HG02885 (cell line): ENCODE measurements at regions not wholly inside any gene's neighbourhood (a gene's known extent, or its start where the extent isn't known, plus 50 kb on each side); places are given as distances from the start of the nearest gene placed in this dataset.
"Not testable (repeated sequence)": the region's sequence is repeated elsewhere in the genome, so short reads cannot be mapped to it uniquely, and the experiment has no call there.

Experiments used
- ATAC-seq: cut with Tn5 transposase; IDR thresholded peaks from one replicate; pipeline ENCODE4 v1.9.1; 2021; ENCODE audit warnings: mild to moderate bottlenecking; ENCODE audit not compliant: unreplicated experiment, poor library complexity

DNA sequence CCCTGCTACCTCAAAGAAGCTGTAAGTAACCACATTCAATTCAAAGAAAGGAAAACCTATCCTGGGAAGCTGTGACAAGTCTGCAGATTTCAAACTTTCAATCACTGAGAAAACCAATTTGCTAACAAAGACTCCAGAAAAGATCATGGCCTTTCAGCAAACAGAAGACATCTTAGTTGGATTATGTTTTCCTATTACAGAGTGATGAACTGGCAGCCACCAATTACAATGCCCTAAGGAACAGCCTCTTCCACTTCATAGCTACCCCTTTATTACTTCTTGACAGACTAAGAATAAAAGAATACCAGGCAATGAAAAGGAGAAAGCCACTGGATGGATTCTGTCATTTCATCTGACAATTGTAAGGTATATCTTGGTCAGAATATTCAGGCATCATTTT, 128.2 kb upstream of the RASEF start:
- ATAC-seq = no peak

DNA sequence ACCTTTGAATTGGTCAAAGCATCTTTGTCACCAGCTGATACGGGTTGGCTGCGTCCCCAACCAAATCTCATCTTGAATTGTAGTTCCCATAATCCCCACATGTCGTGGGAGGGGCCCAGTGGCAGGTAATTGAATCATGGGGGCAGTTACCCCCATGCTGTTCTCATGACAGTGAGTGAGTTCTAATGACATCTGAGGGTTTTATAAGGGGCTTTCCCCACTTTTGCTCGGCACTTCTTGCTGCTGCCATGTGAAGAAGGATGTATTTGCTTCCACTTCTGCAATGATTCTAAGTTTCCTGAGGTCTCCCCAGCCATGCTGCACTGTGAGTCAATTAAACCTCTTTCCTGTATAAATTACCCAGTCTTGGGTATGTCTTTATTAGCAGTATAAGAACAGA, 126.1 kb upstream of the RASEF start:
- not testable (repeated sequence) for ATAC-seq

DNA sequence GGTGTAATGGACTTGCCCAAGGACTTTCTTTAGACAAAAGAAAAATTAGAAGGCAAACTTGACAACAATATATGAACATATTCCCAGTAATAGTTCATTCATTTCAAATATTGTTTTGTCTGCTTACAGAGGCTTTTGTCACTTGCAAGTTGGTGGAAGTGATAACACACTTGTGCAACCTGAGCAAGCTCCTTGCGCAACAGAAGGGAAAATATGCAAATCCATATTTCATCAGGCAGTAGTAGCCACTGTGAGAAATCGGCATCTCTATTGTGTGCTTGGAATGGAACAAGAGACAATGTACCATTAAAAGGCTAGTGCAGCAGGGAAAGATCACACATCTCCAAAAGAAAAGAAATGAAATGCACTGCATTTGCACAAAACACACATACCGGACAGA, 125.3 kb upstream of the RASEF start:
- no peak for ATAC-seq

DNA sequence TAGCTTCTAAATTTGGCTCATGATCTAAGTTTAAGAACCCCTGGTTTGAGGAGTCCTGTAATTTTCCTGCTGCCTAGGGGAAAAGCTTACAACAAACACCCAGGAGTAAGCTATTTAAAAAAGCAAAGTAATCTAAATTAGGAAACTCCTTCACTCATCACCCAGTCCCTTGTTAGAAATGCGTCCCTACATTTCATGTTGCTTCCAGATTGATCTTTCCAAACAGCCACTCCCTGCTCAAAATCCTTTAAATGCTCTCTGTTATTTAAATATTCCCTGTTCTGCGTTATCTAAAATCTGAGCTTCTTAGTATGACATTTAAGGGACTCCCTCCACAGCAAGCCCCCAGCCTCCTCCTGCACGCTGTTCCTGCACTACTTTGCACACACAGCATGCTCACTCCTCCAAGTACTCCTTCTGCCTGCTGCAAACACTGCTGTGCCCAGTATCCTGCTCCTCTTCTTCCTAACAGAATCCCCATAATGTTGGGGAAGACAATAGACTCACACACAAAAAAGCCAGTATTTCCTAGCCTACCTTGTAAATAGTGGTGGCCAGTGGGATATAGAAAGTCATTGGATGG, 123.3 kb upstream of the RASEF start:
- ATAC-seq = no peak

DNA sequence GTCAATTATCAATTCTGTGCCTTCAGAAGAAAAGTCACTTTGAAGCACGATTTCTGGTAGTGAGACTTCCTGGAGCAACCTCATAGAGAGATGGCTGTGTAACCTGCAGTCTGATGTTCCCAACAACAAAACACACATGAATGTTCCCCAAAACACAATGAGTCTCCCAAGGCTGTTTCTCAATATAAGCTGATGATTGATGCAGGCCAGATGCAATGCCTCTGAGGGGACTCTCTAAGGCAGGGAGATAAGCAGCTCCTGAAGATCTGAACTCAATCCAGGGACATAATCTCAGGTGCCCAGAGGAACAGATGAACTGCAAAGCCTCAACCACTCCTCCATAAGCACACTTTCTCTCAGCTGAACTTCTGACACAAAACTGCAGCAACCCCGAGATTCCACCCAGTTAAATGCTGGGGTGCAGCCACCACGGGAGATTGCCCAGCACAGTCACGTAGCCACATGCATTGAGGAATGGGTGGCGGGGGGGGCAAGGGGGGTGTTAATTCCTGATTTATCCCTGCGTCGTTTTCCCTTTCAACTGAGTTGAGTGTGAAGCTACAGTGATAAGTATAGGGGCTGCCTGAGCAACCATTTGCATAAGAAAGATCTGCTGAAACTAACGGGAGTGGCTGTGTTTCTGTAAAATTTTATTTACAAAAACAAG, 122.7 kb upstream of the RASEF start:
- ATAC-seq = no peak

DNA sequence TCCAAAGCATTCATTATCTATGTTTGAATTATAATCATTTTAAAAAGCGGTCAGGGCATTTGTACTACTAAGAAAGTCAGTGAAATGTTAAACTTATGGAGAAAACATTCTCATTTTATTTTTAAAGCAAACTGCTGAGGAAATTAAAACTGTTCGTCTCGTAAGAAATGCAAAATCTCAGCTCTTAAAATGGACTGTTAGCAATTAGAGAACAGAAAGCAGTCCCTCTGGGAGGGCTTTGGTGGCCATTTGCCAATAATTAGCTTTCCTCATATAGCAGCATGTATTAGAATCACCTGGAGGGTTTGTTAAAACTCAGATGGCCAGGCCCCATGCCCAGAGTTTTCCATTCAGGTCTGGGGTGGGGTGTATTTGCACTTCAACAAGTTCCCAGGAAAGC, 120.7 kb upstream of the RASEF start:
- no peak for ATAC-seq

DNA sequence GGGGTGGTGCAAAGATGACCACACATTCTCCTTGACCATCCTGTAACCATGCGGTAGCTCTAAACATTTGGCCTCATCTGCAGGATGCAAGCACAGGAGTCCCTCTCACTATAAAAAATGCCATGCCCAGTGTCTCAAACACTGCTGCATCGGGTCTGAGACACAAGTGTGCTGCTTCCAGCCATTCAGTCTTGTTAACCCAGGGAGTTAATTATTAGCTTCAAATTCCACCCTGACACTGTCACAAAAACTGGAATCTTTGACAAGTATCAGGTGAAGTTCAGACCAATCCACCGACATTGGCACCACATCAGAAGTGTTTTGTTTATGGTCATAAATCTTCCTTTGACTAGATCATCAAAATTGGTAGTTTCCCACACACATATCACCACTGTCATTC, 119.1 kb upstream of the RASEF start:
- ATAC-seq = no peak

DNA sequence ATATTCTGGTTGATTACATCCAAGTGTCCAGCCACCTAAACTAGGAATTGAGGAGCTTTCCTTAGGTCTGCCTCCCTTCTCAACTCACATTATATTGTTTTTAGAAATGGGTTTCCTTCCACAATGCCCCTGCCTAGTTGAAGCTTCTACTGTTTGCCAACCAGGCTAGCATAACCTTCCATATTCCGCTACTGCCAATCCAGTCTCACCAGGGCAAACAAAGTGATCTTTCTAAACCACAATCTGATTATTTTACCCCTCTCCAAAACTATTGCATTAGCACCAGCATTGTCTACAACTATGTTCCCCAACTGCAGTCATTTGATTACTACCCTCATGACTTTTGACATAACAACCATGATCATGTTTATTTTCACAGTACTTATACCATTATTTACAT, 115.8 kb upstream of the RASEF start:
- no peak for ATAC-seq

DNA sequence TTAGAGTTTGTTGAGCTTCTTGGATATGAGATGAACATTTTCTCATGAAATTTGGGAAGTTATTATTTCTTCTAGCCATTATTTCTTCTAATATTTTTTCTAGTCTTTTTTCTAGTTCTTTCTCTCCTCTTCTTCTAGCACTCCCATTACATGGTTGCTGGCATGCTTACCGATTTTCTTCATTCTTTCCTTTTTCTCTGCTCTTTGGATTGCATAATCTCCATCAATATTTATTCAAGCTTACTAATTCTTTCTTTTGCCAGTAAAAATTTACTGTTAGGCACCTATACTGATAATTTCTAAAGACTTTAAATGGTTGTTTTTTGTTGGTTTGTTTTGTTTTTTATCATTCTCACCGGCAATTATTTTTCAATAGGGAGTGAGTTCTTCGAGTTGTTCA, 114.8 kb upstream of the RASEF start:
- no peak for ATAC-seq

DNA sequence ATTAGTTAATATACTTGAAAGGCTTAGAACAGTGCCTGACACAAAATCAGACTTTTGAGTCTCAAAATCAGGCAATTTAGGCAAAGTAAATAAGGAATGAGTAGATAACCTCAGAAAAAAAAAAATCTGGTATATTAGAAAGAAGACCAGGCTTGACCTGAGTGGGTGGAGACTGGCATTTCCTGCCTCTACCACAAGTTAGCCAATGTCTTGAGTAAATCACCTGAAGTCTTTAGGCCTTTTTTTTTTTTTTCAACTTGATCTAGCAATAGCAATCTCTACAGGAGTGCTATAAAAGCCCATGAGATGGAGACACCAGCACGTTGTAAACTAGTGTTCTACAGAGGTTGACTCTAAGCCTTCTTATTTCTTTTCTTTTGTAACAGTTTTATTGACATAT, 104.2 kb upstream of the RASEF start:
- no peak for ATAC-seq

DNA sequence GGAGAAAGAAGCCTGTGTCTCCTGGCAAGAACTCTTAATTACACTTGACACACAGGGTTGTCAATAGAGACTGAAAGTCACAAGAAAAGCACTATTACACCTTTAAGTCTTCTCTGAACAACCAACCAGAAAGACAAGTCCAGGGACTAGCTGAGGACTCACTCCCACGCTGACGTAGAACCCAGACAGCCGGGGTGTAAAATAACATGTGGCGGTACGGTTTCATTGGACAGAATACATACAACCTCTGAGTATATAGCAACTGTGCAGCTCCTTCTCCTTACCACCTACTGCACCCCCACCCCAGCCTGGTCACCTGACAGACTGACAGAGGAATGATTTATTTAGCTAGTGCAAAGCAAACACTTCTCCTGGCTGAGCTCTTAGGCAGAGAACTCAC, 103.4 kb upstream of the RASEF start:
- no peak for ATAC-seq

DNA sequence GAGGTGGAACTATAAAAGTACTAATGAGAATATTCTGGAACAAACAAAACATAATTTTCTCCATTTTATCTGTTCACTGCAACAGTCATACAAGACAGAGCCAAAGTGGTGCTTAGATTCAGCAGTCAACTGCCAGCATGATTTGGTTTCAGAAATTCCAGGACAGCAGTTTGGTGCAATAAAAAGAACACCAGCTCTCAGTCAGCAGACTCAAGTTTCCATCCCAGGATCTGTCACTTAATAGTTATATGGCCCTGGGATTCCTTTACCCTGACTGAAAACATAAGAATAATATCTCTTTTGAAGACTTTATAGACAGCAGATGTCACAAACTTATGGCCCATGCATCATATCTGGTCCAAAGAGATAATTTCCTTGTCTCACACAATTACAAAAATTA, 92.8 kb upstream of the RASEF start:
- ATAC-seq = no peak

DNA sequence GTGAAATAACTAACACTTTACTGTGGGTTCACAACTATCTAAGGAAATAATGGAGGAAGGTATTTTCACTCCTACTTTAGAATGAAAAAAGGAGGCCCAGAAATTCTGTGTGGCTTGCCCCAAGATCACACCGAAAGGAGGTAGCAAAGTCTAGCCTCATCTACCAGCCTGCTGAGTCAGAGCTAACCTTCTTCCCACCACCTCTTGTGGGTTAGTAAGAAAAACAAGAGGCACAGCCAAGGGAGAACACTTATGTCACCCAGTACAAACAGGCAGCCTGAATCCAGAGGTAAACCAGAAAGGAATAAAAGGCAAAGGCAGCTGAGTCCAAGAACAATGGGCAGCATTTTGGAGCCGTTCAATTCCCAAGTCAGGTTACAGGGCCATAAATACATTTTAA, 91.9 kb upstream of the RASEF start:
- ATAC-seq = no peak

DNA sequence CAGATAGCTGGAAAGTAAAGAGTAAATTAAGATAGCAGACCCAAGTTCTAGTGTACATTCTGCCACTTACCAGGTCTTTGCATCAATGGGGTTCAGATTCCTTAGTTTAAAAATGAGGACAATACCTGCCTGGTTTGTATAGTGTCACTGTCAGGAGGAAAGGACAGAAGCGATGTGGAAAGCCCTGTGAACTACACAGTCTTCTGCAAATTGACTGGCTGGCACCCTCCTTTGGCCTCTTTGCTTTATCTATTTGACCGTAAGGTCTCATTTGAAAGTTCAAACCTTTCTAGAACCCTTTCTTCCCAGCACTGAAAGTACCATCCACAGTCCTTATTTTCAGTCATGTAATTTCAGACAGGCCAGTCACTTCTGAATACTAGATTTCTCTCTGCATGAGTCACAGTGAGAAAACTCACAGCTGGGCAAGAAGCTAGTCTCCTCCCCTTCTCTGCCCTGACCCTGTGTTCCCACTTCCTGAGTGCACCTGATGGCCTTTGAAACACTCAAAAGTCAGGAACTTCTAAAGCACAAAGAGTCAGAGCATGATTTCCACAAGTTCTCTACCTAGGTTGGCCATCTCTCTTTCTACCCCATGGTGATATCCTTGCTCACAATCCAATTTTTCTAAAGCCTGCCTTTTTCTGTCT, 91.3 kb upstream of the RASEF start:
- ATAC-seq = peak; percentile 97

DNA sequence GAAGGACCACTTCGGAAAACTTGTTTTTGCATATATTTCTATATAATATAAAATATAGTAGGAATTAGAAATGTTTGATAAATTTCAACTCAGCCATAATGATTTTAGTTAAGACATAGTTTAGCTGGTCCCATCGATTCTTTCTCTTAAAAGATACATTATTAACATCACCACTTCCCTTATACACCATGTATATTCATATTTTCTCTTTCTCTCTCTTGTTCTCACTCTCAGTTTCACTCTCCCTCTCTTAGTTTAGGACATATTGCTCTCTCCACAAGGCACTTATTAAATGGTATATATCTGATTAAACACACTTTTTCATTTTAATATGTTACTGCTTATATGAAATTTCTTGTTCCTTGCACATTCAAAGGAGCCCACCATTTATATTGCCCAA, 90.1 kb upstream of the RASEF start:
- no peak for ATAC-seq

DNA sequence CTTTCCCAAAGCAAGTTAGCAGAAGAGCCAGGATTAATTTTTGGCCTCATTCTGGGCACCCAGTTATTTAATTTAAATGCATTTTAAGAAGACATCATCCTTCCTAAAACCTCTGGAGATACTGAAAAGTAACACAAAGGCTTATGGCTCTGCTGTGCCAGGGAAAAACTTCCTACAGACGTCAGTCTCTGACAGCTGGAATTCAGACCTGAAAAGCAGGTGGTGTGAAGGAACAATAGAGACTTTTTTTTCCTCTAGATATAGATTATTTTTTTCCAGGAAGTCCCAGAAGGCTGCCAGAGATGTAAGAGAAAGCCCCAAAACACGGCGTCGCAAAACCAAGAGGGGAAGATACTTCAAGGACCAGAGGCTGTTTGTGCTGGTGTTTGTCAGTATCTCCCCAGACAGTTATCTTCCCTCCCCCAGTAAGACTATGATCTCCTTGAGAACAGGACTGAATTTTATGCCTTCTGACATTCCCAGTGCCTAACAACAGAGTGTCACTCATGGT, 88.7 kb upstream of the RASEF start:
- no peak for ATAC-seq

DNA sequence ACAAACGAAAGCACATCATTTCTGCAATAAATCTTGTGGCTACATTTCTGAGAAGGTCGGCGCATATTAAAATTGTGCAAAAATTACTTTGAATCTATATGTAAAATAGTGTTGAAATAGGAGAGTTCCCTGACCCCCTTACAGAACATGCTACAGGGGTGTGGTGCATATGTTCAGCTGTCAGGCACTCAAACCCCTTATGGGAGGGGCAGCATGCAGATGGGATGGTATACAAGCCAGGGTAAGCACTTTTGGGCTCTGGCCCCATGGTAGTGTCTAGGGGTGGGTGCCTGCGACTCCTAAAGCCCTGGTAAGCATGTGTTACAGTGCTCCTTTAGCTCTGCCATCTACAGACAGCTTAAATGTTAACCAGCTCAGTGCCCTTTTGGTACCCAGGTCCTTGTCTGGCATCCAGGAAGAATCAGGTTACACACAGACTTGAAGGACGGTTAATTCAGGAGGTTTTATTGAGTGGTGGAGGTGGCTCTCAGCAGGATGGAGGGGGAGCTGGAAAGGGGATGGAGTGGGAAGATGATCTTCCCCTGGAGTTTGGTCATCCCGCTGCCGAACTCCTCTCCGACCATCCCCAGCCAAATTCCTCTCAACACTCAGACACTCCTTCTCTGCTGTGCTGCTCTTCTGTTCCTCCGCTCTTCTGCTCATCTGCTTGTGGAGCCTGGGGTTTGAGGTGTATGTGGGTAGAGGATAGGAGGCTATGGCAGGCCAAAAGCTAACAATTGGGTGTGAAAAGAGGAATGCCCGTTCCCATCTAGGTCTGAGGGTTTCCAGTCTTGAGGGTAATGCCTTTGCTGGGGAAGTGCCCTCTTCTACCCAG, 84.6 kb upstream of the RASEF start:
- ATAC-seq = no peak

DNA sequence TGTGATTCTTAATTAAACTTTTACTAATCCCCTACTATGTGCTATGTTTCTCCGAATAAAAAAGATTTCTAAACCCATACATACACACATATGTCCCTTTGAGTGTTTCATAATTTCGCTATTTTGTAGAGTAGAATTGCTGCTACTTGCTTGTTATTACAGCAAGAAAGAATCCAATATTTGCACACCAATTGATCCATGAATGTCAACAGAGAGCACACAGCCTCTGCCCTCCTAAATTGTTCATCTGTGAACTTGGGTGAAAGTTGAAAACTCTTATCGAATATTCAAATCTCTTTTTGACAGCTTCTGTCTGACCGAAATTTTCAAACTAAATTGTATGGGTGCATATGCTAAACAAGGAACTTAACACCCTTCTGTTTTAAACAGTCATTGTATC, 83.4 kb upstream of the RASEF start:
- no peak for ATAC-seq

DNA sequence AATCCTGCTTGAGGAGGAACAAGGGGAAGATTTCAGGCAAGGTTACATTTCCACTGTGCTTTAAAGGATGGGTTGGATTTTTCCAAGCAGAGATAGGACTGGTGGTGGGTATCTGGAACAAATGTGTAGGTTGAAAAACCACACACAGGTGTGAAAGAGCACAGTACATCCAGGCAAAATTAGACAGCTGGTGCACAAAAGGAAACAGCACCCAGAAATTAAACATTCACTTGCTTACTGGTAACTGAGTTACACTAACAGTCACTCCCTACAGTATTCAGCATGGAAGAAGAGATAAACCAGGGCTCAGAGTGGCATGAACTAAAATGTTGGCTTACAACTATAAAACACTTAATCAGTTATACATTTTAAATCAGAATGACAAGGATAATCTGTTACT, 81.5 kb upstream of the RASEF start:
- ATAC-seq = no peak

DNA sequence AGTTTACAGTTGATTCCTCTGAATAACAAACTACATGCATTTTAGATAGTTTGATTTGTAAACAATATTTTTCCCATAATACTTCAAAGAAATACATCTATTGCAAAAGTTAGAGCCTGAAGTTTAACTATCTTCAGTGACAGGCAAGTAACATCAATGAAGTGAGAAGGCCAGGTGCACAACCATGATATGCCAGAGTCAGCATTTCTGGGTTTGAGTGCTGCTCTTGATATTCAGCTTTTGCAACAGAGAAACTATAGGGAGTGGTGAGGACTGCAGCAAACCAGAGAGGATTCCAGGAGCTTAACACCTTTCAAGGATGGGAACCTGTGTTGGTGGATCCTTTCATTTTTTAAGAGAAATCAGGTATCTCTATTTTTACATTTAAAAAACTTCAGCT, 79.4 kb upstream of the RASEF start:
- ATAC-seq = no peak

DNA sequence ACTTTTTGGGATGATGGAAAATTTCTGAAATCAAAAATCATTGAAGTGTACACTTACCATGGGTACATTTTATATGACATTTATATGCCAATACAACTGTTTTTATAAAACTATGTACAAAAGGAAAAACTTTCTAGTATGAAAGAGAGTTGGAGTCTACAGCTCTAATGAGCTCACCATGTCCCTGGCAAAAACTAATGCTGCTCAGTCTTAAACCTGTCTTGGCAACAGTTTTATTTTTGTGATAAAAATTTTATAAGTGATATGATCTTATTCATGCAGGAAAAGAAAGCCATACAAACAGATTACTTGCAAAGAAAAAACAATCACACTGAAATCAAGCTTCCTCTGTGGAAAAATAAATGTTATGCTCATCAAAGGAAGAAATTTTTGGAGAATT, 78.9 kb upstream of the RASEF start:
- ATAC-seq = no peak
